ENCODE measurements at regions not wholly inside any gene's neighbourhood (a gene's known extent, or its start where the extent isn't known, plus 50 kb on each side); places are given as distances from the start of the nearest gene placed in this dataset.

GRCh38 chr11:82671451-82671850, 62.2 kb downstream of the FAM181B start:
- no peak for TF ChIP-seq NBN (IDR thresholded peaks at IDR 0.05)
- TF ChIP-seq CTCF (IDR thresholded peaks at IDR 0.05 in 2 of 3, conservative IDR thresholded peaks at IDR 0.05 in 1 of 3; ENCODE audit: control insufficient read depth in 2 of 3, extremely low read depth in 1 of 3, insufficient read depth in 1 of 3, low read depth in 3 of 3, low read length in 3 of 3): no peak
- TF ChIP-seq NFYA (IDR thresholded peaks at IDR 0.05; ENCODE audit: borderline replicate concordance, low read depth, low read length): no peak
- no peak for TF ChIP-seq POU2F2 (IDR thresholded peaks at IDR 0.05; ENCODE audit: borderline replicate concordance, low read depth, low read length)
- no peak for TF ChIP-seq TCF7 (IDR thresholded peaks at IDR 0.05; ENCODE audit: borderline replicate concordance)
